ENCODE measurements at regions not wholly inside any gene's neighbourhood (a gene's known extent, or its start where the extent isn't known, plus 50 kb on each side); places are given as distances from the start of the nearest gene placed in this dataset.

DNA sequence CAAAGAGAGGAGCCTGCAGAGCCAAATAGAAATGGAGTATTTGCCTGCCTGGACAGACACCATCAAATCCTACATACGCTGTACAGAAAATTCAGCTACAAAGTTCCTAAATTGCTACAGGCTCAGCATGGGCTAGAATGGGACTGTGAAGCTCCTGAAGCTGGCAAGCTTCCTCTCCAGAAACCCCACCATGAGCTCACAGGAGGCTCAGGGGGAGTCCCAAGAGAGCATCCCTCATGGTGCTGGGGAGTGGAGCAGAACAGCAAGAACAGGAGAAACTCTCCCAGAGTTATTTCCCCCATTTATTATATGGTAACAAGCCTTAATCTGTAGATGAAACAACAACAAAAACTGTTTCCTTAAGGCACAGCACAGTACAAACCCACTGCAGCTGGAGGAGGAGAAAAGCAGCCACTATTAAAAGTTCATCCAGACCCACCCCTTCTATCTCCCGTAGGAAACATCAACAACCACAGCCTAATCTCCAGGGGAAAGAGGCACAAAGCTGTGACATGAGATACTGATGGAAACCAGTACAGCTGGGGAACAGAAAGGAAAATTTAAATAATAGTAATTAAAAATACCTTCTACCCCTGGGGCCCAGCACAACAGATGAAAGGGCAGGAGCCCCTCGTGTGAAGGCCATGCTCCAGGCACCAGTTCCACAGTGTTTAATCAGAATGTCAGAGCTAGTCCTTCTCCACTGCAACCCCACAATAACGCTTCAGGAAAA lies 548.5 kb downstream of the MTRR start:
- H3K4me3 Mint-ChIP-seq: no peak overlapping the region
- no peak overlapping the region for H3K27ac Mint-ChIP-seq
- no peaks in the 10 kb centered on the region for H3K36me3 Mint-ChIP-seq (ENCODE audit: low read depth)
- H3K27me3 Mint-ChIP-seq: no peaks in the 10 kb centered on the region
- H3K9me3 Mint-ChIP-seq: peaks cover 4% of the 10 kb centered on the region
- no peaks in the 10 kb centered on the region for H3K4me1 Mint-ChIP-seq (ENCODE audit: low read depth)

DNA sequence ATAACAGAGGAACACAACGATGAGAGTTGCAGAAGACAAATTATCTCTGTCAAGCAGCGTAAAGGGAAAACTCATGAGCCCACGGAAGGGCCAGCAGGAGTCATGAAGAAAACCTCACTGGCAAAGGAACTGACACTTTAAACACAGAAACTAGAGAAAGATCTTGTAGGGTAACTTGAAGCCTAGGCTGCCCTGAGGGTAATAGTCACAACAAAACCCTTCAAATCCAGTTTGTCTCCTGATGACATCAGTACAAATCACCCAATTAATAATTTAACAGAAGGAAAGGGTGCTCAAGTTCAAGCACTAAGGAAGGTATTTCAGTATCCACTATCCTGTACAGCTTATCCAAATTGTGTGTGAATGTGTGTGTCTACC lies 549.1 kb downstream of the MTRR start:
- no peaks in the 10 kb centered on the region for H3K36me3 Mint-ChIP-seq (ENCODE audit: low read depth)
- H3K4me1 Mint-ChIP-seq (ENCODE audit: low read depth): no peaks in the 10 kb centered on the region
- H3K4me3 Mint-ChIP-seq: no peak overlapping the region
- no peak overlapping the region for H3K27ac Mint-ChIP-seq
- H3K27me3 Mint-ChIP-seq: no peaks in the 10 kb centered on the region
- peaks cover 4% of the 10 kb centered on the region for H3K9me3 Mint-ChIP-seq

DNA sequence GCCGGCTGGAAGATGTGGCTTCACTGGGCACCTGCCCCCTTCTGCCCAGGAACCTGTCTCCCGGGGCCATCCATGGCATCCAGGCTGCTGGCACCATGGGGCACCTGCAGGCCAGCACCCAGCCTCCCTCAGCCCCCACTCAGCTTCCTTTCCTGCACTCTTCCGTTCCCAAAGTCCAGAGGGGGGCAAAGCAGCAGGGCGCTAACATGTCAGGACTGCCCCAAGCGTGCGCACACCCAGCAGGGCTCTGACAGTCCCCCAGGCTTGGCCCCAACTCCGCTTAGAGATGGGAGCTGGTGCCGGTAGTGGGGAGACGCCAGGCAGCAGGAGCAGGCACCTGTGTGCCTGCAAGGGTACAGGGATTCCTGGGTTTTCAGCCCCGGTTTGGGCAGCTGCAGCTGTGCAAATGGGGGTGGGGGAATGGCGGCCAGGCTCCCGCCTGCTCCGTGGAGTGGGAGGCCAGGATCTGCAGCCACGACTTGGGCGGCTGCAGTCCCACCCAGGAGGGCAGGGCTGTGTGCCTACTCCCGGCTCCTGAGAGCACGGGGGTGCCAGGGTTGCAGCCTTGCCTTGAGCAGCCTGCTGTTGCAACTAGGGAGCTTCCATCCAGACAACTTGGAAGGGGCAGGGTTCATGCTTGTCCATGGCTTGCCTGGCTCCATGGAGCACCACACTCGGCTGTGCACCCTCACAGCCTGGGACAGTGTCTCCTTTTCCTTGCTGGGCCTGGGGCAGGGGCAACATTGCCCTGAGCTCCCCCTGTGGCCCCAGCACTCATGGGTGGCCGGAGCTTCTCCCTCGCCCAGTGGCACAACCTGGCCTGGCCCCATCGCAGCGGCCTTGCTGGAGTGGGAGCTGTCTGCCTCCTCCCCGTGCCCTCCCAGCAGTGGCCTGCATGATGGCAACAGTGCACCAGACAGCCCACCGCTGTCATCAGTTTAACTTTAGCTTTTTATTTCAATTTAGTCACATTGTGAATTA lies 561.1 kb downstream of the MTRR start:
- no peaks in the 10 kb centered on the region for H3K4me1 Mint-ChIP-seq (ENCODE audit: low read depth)
- no peak overlapping the region for H3K4me3 Mint-ChIP-seq
- no peak overlapping the region for H3K27ac Mint-ChIP-seq
- peaks cover 11% of the 10 kb centered on the region for H3K9me3 Mint-ChIP-seq
- peaks cover 5% of the 10 kb centered on the region for H3K36me3 Mint-ChIP-seq (ENCODE audit: low read depth)
- no peaks in the 10 kb centered on the region for H3K27me3 Mint-ChIP-seq

DNA sequence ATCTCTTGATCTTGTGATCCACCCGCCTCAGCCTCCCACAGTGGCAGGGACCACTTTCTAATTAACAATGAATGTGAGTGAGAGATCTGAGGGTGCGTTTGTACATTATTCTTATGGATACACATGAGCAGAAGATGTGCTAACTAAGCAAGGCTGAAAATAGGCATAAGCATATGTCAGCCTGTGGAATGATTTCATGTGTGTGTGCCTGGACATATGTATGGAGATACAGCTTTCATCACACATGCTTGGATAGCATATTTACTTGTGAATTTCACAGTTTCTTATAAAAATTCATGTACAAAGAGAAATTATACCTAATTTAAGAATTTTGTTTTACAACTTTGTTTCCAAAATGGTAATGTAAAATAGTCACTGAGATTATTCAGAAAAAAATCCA lies 565.6 kb downstream of the MTRR start:
- no peaks in the 10 kb centered on the region for H3K36me3 Mint-ChIP-seq (ENCODE audit: low read depth)
- H3K27ac Mint-ChIP-seq: no peak overlapping the region
- H3K27me3 Mint-ChIP-seq: no peaks in the 10 kb centered on the region
- no peaks in the 10 kb centered on the region for H3K4me1 Mint-ChIP-seq (ENCODE audit: low read depth)
- H3K9me3 Mint-ChIP-seq: peaks cover 3% of the 10 kb centered on the region
- H3K4me3 Mint-ChIP-seq: no peak overlapping the region

DNA sequence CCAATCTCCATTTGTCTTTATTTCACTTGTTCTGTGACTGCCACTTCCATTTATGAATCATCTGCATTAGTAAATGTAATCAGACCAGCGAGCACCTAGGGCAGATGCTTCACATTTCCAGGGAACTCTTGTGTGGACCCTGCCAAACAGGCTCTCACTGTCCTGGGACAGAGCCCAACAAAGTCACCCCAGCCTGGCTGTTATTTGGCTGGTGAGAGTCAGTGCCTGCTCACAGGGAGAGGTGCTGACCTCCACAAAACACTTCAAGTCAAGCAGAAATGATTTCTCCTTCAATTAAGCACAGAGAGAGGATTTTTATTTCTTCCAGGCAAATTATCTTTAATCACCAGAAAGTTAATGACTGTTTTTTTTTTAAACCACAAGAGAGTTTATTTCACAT lies 568.0 kb downstream of the MTRR start:
- Mint-ChIP-seq H3K36me3 (ENCODE audit: low read depth) (no peaks in the 10 kb centered on the region), H3K4me1 (ENCODE audit: low read depth) (no peaks in the 10 kb centered on the region), H3K9me3 (peaks cover 4% of the 10 kb centered on the region), H3K27me3 (no peaks in the 10 kb centered on the region), H3K27ac (no peak overlapping the region), H3K4me3 (no peak overlapping the region)

DNA sequence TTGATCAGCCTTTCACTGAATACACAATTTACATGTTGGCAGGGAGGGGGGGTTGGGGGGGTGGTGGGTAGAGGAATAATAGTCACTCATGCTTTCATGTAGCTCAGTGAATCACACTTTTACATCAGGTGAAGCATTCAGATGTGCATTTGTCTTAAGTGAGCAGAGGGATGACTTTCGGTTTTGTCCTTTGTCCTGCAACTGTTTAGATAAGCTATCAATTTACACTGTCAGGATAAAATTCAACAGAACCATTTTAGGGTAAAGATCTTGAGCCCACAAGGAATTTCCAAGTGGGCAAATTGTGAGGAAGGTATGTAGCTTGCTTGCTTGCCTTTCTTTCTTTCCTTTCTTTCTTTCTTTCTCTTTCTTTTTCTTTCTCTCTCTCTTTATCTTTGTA lies 576.2 kb downstream of the MTRR start:
- Mint-ChIP-seq H3K9me3 (no peaks in the 10 kb centered on the region), H3K4me1 (ENCODE audit: low read depth) (no peaks in the 10 kb centered on the region), H3K27ac (no peak overlapping the region), H3K36me3 (ENCODE audit: low read depth) (peaks cover 5% of the 10 kb centered on the region), H3K27me3 (no peaks in the 10 kb centered on the region), H3K4me3 (no peak overlapping the region)

DNA sequence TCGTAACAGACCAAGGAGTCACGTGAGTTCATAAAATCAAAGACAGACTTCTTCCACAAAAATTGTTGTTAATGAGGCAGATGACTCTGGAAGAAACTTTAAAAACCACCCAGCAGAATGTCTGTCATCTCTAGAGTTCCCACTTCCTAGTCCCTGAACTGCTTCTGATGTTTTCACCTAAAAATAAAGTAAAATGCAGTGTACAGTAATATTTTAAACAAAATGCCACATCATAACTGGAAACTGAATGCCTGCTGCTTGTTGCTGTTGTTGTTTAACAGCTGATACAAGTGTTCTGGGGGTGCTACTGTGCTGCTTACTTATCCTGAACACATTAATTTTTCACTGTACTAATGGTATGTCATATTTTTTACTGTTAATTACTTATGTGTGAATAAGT lies 577.2 kb downstream of the MTRR start:
- Mint-ChIP-seq H3K9me3 (no peaks in the 10 kb centered on the region), H3K27me3 (no peaks in the 10 kb centered on the region), H3K4me1 (ENCODE audit: low read depth) (no peaks in the 10 kb centered on the region), H3K36me3 (ENCODE audit: low read depth) (peaks cover 5% of the 10 kb centered on the region), H3K4me3 (no peak overlapping the region), H3K27ac (no peak overlapping the region)

DNA sequence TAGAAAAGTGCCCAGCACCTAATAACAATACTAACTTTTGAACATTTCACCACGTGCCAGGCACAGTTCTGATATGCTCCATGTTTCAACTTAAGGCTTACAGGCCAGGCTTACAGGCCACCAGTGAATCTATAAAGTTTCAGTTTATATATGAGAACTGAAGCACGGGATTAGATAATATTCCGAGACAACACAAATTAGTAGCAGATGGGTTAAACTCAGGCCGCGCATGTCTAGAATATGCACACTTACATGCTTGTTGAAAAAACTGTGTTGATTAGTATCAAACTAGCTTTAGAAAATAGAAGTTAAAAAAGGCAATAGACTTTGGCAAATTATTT lies 587.9 kb downstream of the MTRR start:
- Mint-ChIP-seq H3K36me3 (ENCODE audit: low read depth) (peaks cover 8% of the 10 kb centered on the region), H3K9me3 (no peaks in the 10 kb centered on the region), H3K4me3 (peak overlapping the region; percentile 74), H3K4me1 (ENCODE audit: low read depth) (peaks cover 16% of the 10 kb centered on the region), H3K27me3 (no peaks in the 10 kb centered on the region), H3K27ac (peak overlapping the region; percentile 74)

DNA sequence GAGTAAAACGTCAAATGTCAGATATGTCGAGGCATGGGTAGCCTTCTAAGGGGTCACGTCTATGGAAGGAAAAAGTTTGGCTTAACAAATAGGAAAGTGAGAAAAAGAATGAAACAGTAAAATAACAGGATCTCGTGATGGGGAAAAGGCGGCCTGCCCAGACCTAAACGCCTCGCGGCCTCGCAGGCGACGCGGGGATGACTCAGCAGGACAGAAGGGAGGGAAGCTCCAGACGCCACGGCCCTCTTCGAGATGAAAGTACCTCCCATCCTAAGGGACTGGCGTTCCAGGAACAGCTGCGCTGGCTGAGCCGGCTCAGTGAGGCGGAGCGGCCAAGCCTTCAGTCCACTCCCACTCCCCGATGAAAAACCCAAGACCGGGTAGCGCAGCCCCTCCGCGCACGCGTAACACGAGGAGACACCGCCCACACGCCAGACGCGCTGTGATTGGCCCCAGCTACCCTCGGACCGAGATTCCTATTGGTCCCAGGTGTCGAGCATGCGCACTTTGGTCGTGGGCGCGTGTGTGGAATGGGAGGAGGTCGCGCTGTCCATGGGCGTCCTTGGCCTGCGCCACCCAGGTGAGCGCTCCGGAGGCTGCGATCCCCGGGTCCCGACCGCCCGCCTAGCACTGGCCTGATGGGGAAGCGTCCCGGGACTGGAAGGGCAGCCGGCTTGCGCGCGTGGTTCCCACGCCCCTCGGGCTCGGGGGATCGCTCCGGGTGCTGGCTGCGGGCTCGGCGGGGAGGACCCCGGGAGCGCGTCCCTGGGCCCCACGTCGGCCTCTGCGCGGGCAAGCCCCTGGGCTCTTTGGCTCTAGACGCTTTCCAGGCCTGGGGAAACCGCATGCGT lies 588.5 kb downstream of the MTRR start:
- Mint-ChIP-seq H3K4me1 (ENCODE audit: low read depth) (peaks cover 16% of the 10 kb centered on the region), H3K27ac (peak overlapping the region; percentile 74), H3K4me3 (peak overlapping the region; percentile 74), H3K36me3 (ENCODE audit: low read depth) (peaks cover 8% of the 10 kb centered on the region), H3K9me3 (no peaks in the 10 kb centered on the region), H3K27me3 (no peaks in the 10 kb centered on the region)

DNA sequence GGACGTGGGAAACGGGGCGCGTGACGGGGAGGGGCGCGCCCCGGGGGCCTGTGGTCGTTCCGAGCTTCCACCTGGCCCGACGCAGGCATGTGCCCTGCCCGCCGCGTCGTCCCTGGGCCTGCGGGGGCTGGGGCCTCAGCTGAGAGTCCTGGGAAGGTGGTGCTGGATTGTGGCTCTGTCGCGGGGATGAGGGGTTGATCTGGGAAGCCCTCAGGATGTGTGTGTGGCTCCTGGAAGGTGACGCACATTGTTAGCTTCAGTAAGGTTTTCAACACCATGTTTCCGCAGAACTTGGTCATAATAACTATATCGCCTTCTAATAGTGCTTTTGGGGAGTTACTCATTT lies 589.1 kb downstream of the MTRR start:
- Mint-ChIP-seq H3K36me3 (ENCODE audit: low read depth) (peaks cover 8% of the 10 kb centered on the region), H3K27me3 (no peaks in the 10 kb centered on the region), H3K4me3 (peak overlapping the region; percentile 74), H3K9me3 (no peaks in the 10 kb centered on the region), H3K4me1 (ENCODE audit: low read depth) (peaks cover 16% of the 10 kb centered on the region), H3K27ac (peak overlapping the region; percentile 85)

DNA sequence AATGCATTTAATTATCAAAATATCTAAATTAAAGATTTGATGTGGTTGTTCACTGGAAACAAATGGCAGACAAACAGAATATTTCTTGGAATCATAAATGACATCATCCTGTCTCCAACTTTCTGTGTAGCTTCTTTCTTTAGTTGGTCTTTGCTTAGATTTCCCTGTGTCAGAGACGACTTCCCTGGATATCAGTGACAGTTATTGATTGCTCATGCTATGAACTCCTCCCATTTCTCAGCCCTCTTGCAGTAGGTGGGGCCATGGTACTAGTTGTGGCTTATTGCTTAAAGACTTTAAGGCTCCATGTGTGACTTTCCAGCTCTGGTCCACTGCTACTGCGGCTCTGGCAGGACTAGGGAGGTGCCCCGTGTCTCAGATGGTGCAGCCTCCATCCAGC lies 592.6 kb downstream of the MTRR start:
- Mint-ChIP-seq H3K27ac (no peak overlapping the region), H3K4me1 (ENCODE audit: low read depth) (peaks cover 16% of the 10 kb centered on the region), H3K4me3 (no peak overlapping the region), H3K9me3 (no peaks in the 10 kb centered on the region), H3K36me3 (ENCODE audit: low read depth) (peaks cover 8% of the 10 kb centered on the region), H3K27me3 (no peaks in the 10 kb centered on the region)

DNA sequence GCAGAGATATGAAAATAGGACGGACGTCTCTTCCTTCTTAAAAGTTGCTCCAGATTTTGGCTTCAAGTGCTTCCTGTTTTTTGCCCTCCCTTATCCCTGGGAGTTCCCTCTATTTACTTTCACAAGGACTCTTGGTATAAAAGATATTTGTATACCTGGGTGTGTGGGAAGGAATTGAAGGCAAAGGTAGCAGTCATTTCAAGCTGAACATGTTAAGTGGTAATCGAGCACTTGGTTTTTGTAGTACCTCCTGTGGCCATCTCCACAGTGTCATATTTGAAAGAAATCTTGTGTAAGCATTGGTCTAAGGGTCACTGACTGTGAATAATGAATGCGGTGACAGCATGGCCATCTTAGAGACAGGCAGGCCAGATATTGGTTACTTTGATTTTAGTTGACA lies 593.6 kb downstream of the MTRR start:
- peaks cover 8% of the 10 kb centered on the region for H3K36me3 Mint-ChIP-seq (ENCODE audit: low read depth)
- H3K27me3 Mint-ChIP-seq: no peaks in the 10 kb centered on the region
- peaks cover 12% of the 10 kb centered on the region for H3K4me1 Mint-ChIP-seq (ENCODE audit: low read depth)
- no peak overlapping the region for H3K27ac Mint-ChIP-seq
- no peaks in the 10 kb centered on the region for H3K9me3 Mint-ChIP-seq
- no peak overlapping the region for H3K4me3 Mint-ChIP-seq

DNA sequence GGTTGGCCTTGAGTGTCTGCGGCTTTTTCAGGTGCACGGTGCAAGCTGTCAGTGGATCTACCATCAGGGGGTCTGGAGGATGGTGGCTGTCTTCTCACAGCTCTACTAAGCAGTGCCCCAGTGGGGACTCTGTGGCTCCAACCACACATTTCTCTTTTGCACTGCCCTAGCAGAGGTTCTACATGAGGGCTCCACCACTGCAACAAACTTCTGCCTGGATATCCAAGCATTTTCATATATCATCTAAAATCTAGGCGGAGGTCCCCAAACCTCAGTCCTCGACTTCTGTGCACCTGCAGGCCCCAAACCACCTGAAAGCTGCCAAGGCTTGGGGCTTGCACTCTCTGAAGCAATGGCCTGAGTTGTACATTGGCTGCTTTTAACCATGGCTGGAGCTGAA lies 601.5 kb downstream of the MTRR start:
- Mint-ChIP-seq H3K4me1 (ENCODE audit: low read depth) (no peaks in the 10 kb centered on the region), H3K9me3 (peaks cover 18% of the 10 kb centered on the region), H3K36me3 (ENCODE audit: low read depth) (no peaks in the 10 kb centered on the region)

DNA sequence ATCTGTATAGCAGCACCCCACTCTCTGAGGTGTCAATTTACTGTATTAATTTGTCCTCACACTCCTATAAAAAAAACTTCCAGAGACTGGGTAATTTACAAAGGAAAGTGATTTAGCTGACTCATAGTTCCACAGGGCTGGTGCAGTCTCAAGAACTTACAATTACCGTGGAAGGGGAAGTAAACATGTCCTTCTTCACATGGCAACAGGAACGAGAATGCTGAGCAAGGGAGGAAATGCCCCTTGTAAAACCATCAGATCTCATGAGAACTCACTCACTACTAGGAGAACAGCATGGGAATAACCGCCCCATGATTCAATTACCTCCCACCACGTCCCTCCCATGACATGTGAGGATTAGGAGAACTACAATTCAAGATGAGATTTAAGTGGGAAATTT lies 602.6 kb downstream of the MTRR start:
- Mint-ChIP-seq H3K4me3 (no peak overlapping the region), H3K27me3 (no peaks in the 10 kb centered on the region), H3K36me3 (ENCODE audit: low read depth) (no peaks in the 10 kb centered on the region), H3K4me1 (ENCODE audit: low read depth) (no peaks in the 10 kb centered on the region), H3K9me3 (peaks cover 18% of the 10 kb centered on the region), H3K27ac (no peak overlapping the region)

More for the DNA sequence above, 601.5 kb downstream of the MTRR start:
- H3K27me3 Mint-ChIP-seq: no peaks in the 10 kb centered on the region
- H3K4me3 Mint-ChIP-seq: no peak overlapping the region
- no peak overlapping the region for H3K27ac Mint-ChIP-seq

DNA sequence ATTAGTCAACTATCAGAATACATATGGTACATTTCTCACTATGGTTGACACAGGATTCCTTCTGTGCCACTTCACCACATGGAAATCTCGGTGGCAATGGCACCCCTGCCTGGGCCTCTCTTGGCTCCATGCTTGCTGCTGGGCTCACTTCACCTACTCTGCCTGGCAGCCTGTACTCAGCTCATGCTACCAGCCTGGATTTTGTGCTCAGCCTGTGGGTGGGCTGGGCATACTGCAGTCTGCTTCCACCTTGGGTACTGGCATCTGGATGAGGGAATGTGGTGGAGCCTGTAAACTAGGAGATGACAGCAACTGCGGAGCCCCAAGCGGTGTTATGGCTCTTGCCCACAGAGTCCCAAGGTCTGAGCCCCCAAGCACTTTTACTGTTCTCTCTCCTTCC lies 604.1 kb downstream of the MTRR start:
- no peaks in the 10 kb centered on the region for H3K27me3 Mint-ChIP-seq
- H3K27ac Mint-ChIP-seq: no peak overlapping the region
- H3K4me3 Mint-ChIP-seq: no peak overlapping the region
- H3K9me3 Mint-ChIP-seq: peaks cover 18% of the 10 kb centered on the region
- H3K36me3 Mint-ChIP-seq (ENCODE audit: low read depth): no peaks in the 10 kb centered on the region
- H3K4me1 Mint-ChIP-seq (ENCODE audit: low read depth): no peaks in the 10 kb centered on the region

All from stimulated activated naive CD8-positive, alpha-beta T cell treated with anti-CD3 and anti-CD28 coated beads, Interleukin-15, Interleukin-2, amounts not matched to agents 100 ng/mL and 50 ng/mL, for 24 hours (primary cell).